Loucy (cell line): ENCODE measurements at regions not wholly inside any gene's neighbourhood (a gene's known extent, or its start where the extent isn't known, plus 50 kb on each side); places are given as distances from the start of the nearest gene placed in this dataset.

Source experiments
- EZH2phosphoT487 ChIP-seq: fragments of 200-600 bp; IDR thresholded peaks from 2 replicates; pipeline ENCODE4 v1.6.1; 2018; ENCODE audit warnings: antibody characterized with exemption, mild to moderate bottlenecking, moderate library complexity, borderline replicate concordance
- TF ChIP-seq, protein P1 (sequence below): fragments of 200-600 bp; sonication (generic); conservative IDR thresholded peaks from 2 replicates; pipeline ENCODE4 v1.5.1; 2014; ENCODE audit warnings: mild to moderate bottlenecking, antibody characterized with exemption, low read length

GRCh38 chr2:238616681-238617080, 190.0 kb downstream of the ASB1 start:
- TF ChIP-seq, protein P1, sequence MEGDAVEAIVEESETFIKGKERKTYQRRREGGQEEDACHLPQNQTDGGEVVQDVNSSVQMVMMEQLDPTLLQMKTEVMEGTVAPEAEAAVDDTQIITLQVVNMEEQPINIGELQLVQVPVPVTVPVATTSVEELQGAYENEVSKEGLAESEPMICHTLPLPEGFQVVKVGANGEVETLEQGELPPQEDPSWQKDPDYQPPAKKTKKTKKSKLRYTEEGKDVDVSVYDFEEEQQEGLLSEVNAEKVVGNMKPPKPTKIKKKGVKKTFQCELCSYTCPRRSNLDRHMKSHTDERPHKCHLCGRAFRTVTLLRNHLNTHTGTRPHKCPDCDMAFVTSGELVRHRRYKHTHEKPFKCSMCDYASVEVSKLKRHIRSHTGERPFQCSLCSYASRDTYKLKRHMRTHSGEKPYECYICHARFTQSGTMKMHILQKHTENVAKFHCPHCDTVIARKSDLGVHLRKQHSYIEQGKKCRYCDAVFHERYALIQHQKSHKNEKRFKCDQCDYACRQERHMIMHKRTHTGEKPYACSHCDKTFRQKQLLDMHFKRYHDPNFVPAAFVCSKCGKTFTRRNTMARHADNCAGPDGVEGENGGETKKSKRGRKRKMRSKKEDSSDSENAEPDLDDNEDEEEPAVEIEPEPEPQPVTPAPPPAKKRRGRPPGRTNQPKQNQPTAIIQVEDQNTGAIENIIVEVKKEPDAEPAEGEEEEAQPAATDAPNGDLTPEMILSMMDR: no peak
- no peak for TF ChIP-seq EZH2phosphoT487
